ENCODE measurements at regions not wholly inside any gene's neighbourhood (a gene's known extent, or its start where the extent isn't known, plus 50 kb on each side); places are given as distances from the start of the nearest gene placed in this dataset.

DNA sequence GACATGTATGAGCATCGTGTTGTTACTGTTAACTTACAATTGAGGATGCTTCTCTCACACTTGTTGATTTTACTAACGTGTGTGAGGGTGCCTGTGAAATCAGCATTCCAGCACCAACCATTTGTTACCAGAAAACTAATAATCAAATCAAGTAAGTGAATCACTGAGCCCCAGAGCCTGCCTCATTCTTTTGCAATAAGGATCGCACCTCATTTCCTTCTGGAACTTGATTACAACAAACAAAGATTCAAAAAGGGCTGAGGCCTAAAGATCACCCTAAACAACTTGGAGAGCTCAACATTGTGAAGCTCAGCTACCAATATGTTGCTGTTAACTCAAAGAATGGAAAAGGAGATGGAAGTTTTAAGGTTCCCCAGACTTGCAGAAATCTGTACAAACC lies 274.7 kb downstream of the TFAP2A start:
- TF ChIP-seq POLR2A (IDR thresholded peaks at IDR 0.05) (no peak), CTCF (IDR thresholded peaks at IDR 0.05) (no peak)
